SK-N-SH treated with all-trans-retinoic acid at 6 μM for 48 hours (cell line): ENCODE measurements at regions not wholly inside any gene's neighbourhood (a gene's known extent, or its start where the extent isn't known, plus 50 kb on each side); places are given as distances from the start of the nearest gene placed in this dataset.

ENCODE experiments used
- ATAC-seq: fragments of 200-7000 bp; cut with Tn5 transposase; 3 replicates; pipeline ENCODE4 v1.9.1; 2020; ENCODE audit warnings: mild to moderate bottlenecking, moderate library complexity
- ARNTL ChIP-seq: fragments of 450-650 bp; formaldehyde crosslinking; IDR thresholded peaks from 2 replicates; pipeline ENCODE4 v1.5.0; 2020; ENCODE audit warnings: low read depth, mild to moderate bottlenecking, moderate library complexity, borderline replicate concordance
- BACH2 ChIP-seq: fragments of 250-450 bp; sonication (Bioruptor Pico); IDR thresholded peaks from 2 replicates; pipeline ENCODE4 v1.9.0; 2021; ENCODE audit warnings: mild to moderate bottlenecking, borderline replicate concordance
- ESRRG ChIP-seq: fragments of 250-450 bp; sonication (Bioruptor Pico); IDR thresholded peaks from 2 replicates; pipeline ENCODE4 v1.6.1; 2021; ENCODE audit warnings: mild to moderate bottlenecking
- GLIS3 ChIP-seq: fragments of 250-450 bp; sonication (Bioruptor Pico); IDR thresholded peaks from 2 replicates; pipeline ENCODE4 v1.5.0; 2020; ENCODE audit warnings: mild to moderate bottlenecking, moderate library complexity
- ISL1 ChIP-seq: fragments of 250-450 bp; sonication (Bioruptor Pico); IDR thresholded peaks from 2 replicates; pipeline ENCODE4 v2.1.2; 2022; ENCODE audit warnings: mild to moderate bottlenecking, moderate library complexity
- OSR1 ChIP-seq: fragments of 250-450 bp; sonication (Bioruptor Pico); IDR thresholded peaks from 2 replicates; pipeline ENCODE4 v1.8.0; 2022; ENCODE audit warnings: moderate library complexity, mild to moderate bottlenecking, inconsistent platforms
- PPARA ChIP-seq: fragments of 250-450 bp; sonication (Bioruptor Pico); IDR thresholded peaks from 2 replicates; pipeline ENCODE4 v1.5.0; 2020; ENCODE audit warnings: mild to moderate bottlenecking, borderline replicate concordance
- RARB ChIP-seq: fragments of 250-450 bp; sonication (Bioruptor Pico); IDR thresholded peaks from 2 replicates; pipeline ENCODE4 v1.8.0; 2021; ENCODE audit warnings: mild to moderate bottlenecking, moderate library complexity
- SNAI2 ChIP-seq: fragments of 250-450 bp; sonication (Bioruptor Pico); IDR thresholded peaks from 2 replicates; pipeline ENCODE4 v1.5.0; 2020; ENCODE audit warnings: mild to moderate bottlenecking, moderate library complexity
- TCF4 ChIP-seq: fragments of 250-450 bp; sonication (Bioruptor Pico); IDR thresholded peaks from 2 replicates; pipeline ENCODE4 v1.8.0; 2021; ENCODE audit warnings: mild to moderate bottlenecking, moderate library complexity, borderline replicate concordance
- TOX ChIP-seq: fragments of 250-450 bp; sonication (Bioruptor Pico); IDR thresholded peaks from 2 replicates; pipeline ENCODE4 v1.8.0; 2021; ENCODE audit warnings: mild to moderate bottlenecking, moderate library complexity, borderline replicate concordance
- ZC3H10 ChIP-seq: fragments of 250-450 bp; sonication (Bioruptor Pico); IDR thresholded peaks from 2 replicates; pipeline ENCODE4 v1.5.1; 2021; ENCODE audit warnings: mild to moderate bottlenecking, moderate library complexity
- ZFP3 ChIP-seq: fragments of 250-450 bp; sonication (Bioruptor Pico); IDR thresholded peaks from 2 replicates; pipeline ENCODE4 v1.5.0; 2020; ENCODE audit warnings: mild to moderate bottlenecking, moderate library complexity
- ZFP30 ChIP-seq: fragments of 450-650 bp; formaldehyde crosslinking; IDR thresholded peaks from 2 replicates; pipeline ENCODE4 v1.5.0; 2022; ENCODE audit warnings: mild to moderate bottlenecking, moderate library complexity
- ZNF565 ChIP-seq: fragments of 450-650 bp; formaldehyde crosslinking; conservative IDR thresholded peaks from 2 replicates; pipeline ENCODE4 v1.5.0; 2020; ENCODE audit warnings: low read depth, mild to moderate bottlenecking, moderate library complexity
- ZNF70 ChIP-seq: fragments of 450-650 bp; formaldehyde crosslinking; IDR thresholded peaks from 2 replicates; pipeline ENCODE4 v1.5.0; 2020; ENCODE audit warnings: mild to moderate bottlenecking, moderate library complexity
- ZNF8 ChIP-seq: fragments of 450-650 bp; formaldehyde crosslinking; IDR thresholded peaks from 2 replicates; pipeline ENCODE4 v1.5.0; 2020; ENCODE audit warnings: mild to moderate bottlenecking, moderate library complexity
- TF ChIP-seq, protein P1 (sequence below): fragments of 250-450 bp; sonication (Bioruptor Pico); IDR thresholded peaks from 2 replicates; pipeline ENCODE4 v1.5.1; 2021; ENCODE audit warnings: mild to moderate bottlenecking, moderate library complexity
- TF ChIP-seq, protein P2 (sequence below): fragments of 250-450 bp; sonication (Bioruptor Pico); IDR thresholded peaks from 2 replicates; pipeline ENCODE4 v1.8.0; 2021; ENCODE audit warnings: low read depth, mild to moderate bottlenecking, moderate library complexity, borderline replicate concordance
- TF ChIP-seq, protein P3 (sequence below): fragments of 250-450 bp; sonication (Bioruptor Pico); IDR thresholded peaks from 2 replicates; pipeline ENCODE4 v1.5.1; 2020; ENCODE audit warnings: low read depth, mild to moderate bottlenecking, moderate library complexity
- TF ChIP-seq, protein P4 (sequence below): fragments of 250-450 bp; sonication (Bioruptor Pico); IDR thresholded peaks from 2 replicates; pipeline ENCODE4 v1.5.0; 2020; ENCODE audit warnings: mild to moderate bottlenecking, moderate library complexity
- TF ChIP-seq, protein P5 (sequence below): fragments of 250-450 bp; sonication (Bioruptor Pico); IDR thresholded peaks from 2 replicates; pipeline ENCODE4 v1.8.0; 2020; ENCODE audit warnings: mild to moderate bottlenecking, moderate library complexity, borderline replicate concordance

DNA sequence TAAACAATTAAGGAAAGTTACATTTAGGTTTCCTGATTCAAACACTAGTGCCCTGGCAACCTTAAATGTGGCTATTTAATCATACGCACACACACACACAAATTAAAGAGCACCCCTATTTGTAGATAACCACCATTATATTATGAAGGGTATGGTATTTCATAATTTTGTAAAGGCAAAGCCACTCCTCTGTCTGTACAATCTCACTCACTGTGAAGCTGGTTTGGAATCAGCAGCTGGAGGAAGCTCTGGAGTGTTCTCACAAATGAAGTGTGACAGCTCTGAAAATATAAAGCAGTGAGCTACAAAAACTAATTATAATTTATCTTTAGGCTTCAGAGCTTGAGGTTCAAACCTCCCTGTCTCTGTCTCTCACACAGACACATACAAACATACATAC lies 57.9 kb upstream of the KCNJ16 start:
- TF ChIP-seq, protein P1, sequence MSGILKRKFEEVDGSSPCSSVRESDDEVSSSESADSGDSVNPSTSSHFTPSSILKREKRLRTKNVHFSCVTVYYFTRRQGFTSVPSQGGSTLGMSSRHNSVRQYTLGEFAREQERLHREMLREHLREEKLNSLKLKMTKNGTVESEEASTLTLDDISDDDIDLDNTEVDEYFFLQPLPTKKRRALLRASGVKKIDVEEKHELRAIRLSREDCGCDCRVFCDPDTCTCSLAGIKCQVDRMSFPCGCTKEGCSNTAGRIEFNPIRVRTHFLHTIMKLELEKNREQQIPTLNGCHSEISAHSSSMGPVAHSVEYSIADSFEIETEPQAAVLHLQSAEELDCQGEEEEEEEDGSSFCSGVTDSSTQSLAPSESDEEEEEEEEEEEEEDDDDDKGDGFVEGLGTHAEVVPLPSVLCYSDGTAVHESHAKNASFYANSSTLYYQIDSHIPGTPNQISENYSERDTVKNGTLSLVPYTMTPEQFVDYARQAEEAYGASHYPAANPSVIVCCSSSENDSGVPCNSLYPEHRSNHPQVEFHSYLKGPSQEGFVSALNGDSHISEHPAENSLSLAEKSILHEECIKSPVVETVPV (CRISPR knock-in tag): no peak
- TF ChIP-seq SNAI2 (CRISPR knock-in tag) (no peak), ZFP3 (no peak), ZC3H10 (CRISPR knock-in tag) (no peak), ISL1 (no peak), ZNF8 (CRISPR knock-in tag) (no peak), GLIS3 (CRISPR knock-in tag) (no peak), ZNF70 (CRISPR knock-in tag) (no peak), OSR1 (CRISPR knock-in tag) (no peak), ARNTL (CRISPR knock-in tag) (no peak), TCF4 (no peak)
- TF ChIP-seq, protein P2, sequence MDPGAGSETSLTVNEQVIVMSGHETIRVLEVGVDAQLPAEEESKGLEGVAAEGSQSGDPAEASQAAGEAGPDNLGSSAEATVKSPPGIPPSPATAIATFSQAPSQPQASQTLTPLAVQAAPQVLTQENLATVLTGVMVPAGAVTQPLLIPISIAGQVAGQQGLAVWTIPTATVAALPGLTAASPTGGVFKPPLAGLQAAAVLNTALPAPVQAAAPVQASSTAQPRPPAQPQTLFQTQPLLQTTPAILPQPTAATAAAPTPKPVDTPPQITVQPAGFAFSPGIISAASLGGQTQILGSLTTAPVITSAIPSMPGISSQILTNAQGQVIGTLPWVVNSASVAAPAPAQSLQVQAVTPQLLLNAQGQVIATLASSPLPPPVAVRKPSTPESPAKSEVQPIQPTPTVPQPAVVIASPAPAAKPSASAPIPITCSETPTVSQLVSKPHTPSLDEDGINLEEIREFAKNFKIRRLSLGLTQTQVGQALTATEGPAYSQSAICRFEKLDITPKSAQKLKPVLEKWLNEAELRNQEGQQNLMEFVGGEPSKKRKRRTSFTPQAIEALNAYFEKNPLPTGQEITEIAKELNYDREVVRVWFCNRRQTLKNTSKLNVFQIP: no peak
- TF ChIP-seq, protein P3, sequence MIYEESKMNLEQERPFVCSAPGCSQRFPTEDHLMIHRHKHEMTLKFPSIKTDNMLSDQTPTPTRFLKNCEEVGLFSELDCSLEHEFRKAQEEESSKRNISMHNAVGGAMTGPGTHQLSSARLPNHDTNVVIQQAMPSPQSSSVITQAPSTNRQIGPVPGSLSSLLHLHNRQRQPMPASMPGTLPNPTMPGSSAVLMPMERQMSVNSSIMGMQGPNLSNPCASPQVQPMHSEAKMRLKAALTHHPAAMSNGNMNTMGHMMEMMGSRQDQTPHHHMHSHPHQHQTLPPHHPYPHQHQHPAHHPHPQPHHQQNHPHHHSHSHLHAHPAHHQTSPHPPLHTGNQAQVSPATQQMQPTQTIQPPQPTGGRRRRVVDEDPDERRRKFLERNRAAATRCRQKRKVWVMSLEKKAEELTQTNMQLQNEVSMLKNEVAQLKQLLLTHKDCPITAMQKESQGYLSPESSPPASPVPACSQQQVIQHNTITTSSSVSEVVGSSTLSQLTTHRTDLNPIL: no peak
- TF ChIP-seq, protein P4, sequence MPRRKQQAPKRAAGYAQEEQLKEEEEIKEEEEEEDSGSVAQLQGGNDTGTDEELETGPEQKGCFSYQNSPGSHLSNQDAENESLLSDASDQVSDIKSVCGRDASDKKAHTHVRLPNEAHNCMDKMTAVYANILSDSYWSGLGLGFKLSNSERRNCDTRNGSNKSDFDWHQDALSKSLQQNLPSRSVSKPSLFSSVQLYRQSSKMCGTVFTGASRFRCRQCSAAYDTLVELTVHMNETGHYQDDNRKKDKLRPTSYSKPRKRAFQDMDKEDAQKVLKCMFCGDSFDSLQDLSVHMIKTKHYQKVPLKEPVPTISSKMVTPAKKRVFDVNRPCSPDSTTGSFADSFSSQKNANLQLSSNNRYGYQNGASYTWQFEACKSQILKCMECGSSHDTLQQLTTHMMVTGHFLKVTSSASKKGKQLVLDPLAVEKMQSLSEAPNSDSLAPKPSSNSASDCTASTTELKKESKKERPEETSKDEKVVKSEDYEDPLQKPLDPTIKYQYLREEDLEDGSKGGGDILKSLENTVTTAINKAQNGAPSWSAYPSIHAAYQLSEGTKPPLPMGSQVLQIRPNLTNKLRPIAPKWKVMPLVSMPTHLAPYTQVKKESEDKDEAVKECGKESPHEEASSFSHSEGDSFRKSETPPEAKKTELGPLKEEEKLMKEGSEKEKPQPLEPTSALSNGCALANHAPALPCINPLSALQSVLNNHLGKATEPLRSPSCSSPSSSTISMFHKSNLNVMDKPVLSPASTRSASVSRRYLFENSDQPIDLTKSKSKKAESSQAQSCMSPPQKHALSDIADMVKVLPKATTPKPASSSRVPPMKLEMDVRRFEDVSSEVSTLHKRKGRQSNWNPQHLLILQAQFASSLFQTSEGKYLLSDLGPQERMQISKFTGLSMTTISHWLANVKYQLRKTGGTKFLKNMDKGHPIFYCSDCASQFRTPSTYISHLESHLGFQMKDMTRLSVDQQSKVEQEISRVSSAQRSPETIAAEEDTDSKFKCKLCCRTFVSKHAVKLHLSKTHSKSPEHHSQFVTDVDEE: no peak
- TF ChIP-seq, protein P5, sequence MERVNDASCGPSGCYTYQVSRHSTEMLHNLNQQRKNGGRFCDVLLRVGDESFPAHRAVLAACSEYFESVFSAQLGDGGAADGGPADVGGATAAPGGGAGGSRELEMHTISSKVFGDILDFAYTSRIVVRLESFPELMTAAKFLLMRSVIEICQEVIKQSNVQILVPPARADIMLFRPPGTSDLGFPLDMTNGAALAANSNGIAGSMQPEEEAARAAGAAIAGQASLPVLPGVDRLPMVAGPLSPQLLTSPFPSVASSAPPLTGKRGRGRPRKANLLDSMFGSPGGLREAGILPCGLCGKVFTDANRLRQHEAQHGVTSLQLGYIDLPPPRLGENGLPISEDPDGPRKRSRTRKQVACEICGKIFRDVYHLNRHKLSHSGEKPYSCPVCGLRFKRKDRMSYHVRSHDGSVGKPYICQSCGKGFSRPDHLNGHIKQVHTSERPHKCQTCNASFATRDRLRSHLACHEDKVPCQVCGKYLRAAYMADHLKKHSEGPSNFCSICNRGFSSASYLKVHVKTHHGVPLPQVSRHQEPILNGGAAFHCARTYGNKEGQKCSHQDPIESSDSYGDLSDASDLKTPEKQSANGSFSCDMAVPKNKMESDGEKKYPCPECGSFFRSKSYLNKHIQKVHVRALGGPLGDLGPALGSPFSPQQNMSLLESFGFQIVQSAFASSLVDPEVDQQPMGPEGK: no peak

DNA sequence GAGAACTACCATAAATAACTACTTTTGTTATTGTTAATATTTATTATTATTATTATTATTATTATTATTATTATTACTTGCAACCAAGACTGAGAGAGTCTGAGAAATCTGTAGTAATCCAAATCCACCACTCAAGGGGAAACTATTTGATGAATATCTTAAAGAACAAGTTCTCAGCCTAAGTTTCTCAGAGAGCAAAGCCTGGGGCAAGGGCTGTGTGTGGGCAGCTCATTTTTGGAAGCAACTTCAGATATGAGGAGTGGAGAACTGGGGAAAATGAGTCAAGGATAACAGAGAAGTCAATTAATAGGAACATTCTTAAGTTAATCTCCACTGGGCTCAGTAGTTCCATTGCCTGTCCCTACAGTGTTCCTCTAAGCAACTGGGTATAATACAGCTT lies 57.1 kb upstream of the KCNJ16 start:
- no peak for ATAC-seq
- no peak for TF ChIP-seq PPARA (CRISPR knock-in tag)
- no peak for TF ChIP-seq ESRRG (CRISPR knock-in tag)
- TF ChIP-seq SNAI2 (CRISPR knock-in tag): no peak
- no peak for TF ChIP-seq TOX (CRISPR knock-in tag)
- TF ChIP-seq ZNF565 (CRISPR knock-in tag): no peak
- TF ChIP-seq OSR1 (CRISPR knock-in tag): no peak
- no peak for TF ChIP-seq ZNF8 (CRISPR knock-in tag)
- no peak for TF ChIP-seq ZFP3
- no peak for TF ChIP-seq ZFP30 (CRISPR knock-in tag)
- TF ChIP-seq, protein P5: no peak
- TF ChIP-seq TCF4: no peak
- no peak for TF ChIP-seq BACH2
- TF ChIP-seq RARB (CRISPR knock-in tag): no peak
- TF ChIP-seq ZNF70 (CRISPR knock-in tag): no peak
- TF ChIP-seq, protein P4: no peak

More for the DNA sequence above, 57.9 kb upstream of the KCNJ16 start:
- ATAC-seq: peak; percentile 43; the same call in 1 of the 3 replicates
